Neural cell (in vitro differentiated cells): ENCODE measurements at regions not wholly inside any gene's neighbourhood (a gene's known extent, or its start where the extent isn't known, plus 50 kb on each side); places are given as distances from the start of the nearest gene placed in this dataset.

Experiments
- H2AFZ ChIP-seq: fragments of 200-600, 300-800 bp; sonication (generic), shearing (Covaris generic); 2 replicates; pipeline ENCODE4 v1.6.0; 2014; ENCODE audit warnings: low read depth, mild to moderate bottlenecking, antibody characterized with exemption, low read length, moderate library complexity
- H3F3A ChIP-seq: fragments of 200-600 bp; shearing (Covaris generic); 2 replicates; pipeline ENCODE4 v1.6.1; 2016; ENCODE audit warnings: mild to moderate bottlenecking, moderate library complexity, mixed read lengths, antibody characterized with exemption, low read length; ENCODE audit not compliant: insufficient read depth, poor library complexity, severe bottlenecking
- H3K27ac ChIP-seq: fragments of 200-600, 300-800 bp; sonication (generic), shearing (Covaris generic); 2 replicates; pipeline ENCODE4 v1.5.1; 2014; ENCODE audit warnings: mild to moderate bottlenecking, low read length, moderate library complexity
- H3K27me3 ChIP-seq: fragments of 300-800, 200-600 bp; sonication (generic), shearing (Covaris generic); 2 replicates; pipeline ENCODE4 v1.6.0; 2014; ENCODE audit warnings: mild to moderate bottlenecking, low read depth, low read length, moderate library complexity; ENCODE audit not compliant: insufficient read depth
- H3K36me3 ChIP-seq: fragments of 300-800, 200-600 bp; sonication (generic), shearing (Covaris generic); 2 replicates; pipeline ENCODE4 v1.5.1; 2014; ENCODE audit warnings: mild to moderate bottlenecking, antibody characterized with exemption, low read length, moderate library complexity; ENCODE audit not compliant: insufficient read depth
- H3K4me2 ChIP-seq: fragments of 300-800, 200-600 bp; sonication (generic), shearing (Covaris generic); 2 replicates; pipeline ENCODE4 v1.6.0; 2014; ENCODE audit warnings: mild to moderate bottlenecking, low read length
- H3K4me3 ChIP-seq: fragments of 300-800, 200-600 bp; sonication (generic), shearing (Covaris generic); 2 replicates; pipeline ENCODE4 v1.5.1; 2014; ENCODE audit warnings: mild to moderate bottlenecking, low read length, moderate library complexity
- H3K79me2 ChIP-seq: fragments of 200-600 bp; shearing (Covaris generic); replicated peaks from 2 replicates; pipeline ENCODE4 v1.6.0; 2014; ENCODE audit warnings: mild to moderate bottlenecking, low read length, moderate library complexity; ENCODE audit not compliant: insufficient read depth
- H3K9ac ChIP-seq: fragments of 300-800, 200-600 bp; sonication (generic), shearing (Covaris generic); 2 replicates; pipeline ENCODE4 v1.6.1; 2016; ENCODE audit warnings: mild to moderate bottlenecking, low read length, mixed read lengths
- H3K9me2 ChIP-seq: fragments of 200-600 bp; shearing (Covaris generic); 2 replicates; pipeline ENCODE4 v1.6.1; 2016; ENCODE audit warnings: mild to moderate bottlenecking, low read length, mixed read lengths; ENCODE audit not compliant: insufficient read depth
- H3K9me3 ChIP-seq: fragments of 200-600, 300-800 bp; sonication (generic), shearing (Covaris generic); 2 replicates; pipeline ENCODE4 v1.6.1; 2016; ENCODE audit warnings: mild to moderate bottlenecking, mixed run types, low read length, moderate library complexity, mixed read lengths
- H4K20me1 ChIP-seq: fragments of 200-600 bp; shearing (Covaris generic); 2 replicates; pipeline ENCODE4 v1.6.1; 2016; ENCODE audit warnings: mild to moderate bottlenecking, mixed run types; ENCODE audit not compliant: insufficient read depth
- EP300 ChIP-seq: fragments of 450-650 bp; conservative IDR thresholded peaks from 2 replicates; pipeline ENCODE4 v1.6.1; 2014; ENCODE audit warnings: antibody characterized with exemption, mild to moderate bottlenecking, moderate library complexity; ENCODE audit not compliant: poor library complexity, severe bottlenecking
- EZH2 ChIP-seq: fragments of 200-600, 300-800 bp; shearing (Covaris generic), sonication (generic); IDR thresholded peaks from 2 replicates; pipeline ENCODE4 v1.6.1; 2014; ENCODE audit warnings: antibody characterized with exemption, low read length, borderline replicate concordance, mild to moderate bottlenecking; ENCODE audit not compliant: insufficient read depth, poor library complexity, severe bottlenecking
- MXI1 ChIP-seq: fragments of 450-650 bp; conservative IDR thresholded peaks from 2 replicates; pipeline ENCODE4 v1.6.1; 2014; ENCODE audit warnings: antibody characterized with exemption, mild to moderate bottlenecking; ENCODE audit not compliant: poor library complexity, severe bottlenecking
- POLR2AphosphoS5 ChIP-seq: IDR thresholded peaks from 2 replicates; pipeline ENCODE4 v1.6.1; 2012
- RAD21 ChIP-seq: fragments of 450-650 bp; conservative IDR thresholded peaks from 2 replicates; pipeline ENCODE4 v1.6.1; 2014; ENCODE audit warnings: antibody characterized with exemption, mild to moderate bottlenecking, moderate library complexity
- SMC3 ChIP-seq: fragments of 450-650 bp; conservative IDR thresholded peaks from 2 replicates; pipeline ENCODE4 v1.6.1; 2014; ENCODE audit warnings: antibody characterized with exemption, mild to moderate bottlenecking, moderate library complexity; ENCODE audit not compliant: poor library complexity
- TAF1 ChIP-seq: IDR thresholded peaks from 2 replicates; pipeline ENCODE4 v1.6.1; 2012; ENCODE audit warnings: low read depth
- TF ChIP-seq, protein P1 (sequence below): IDR thresholded peaks from 2 replicates; pipeline ENCODE4 v1.6.1; 2012; ENCODE audit warnings: borderline replicate concordance
- TF ChIP-seq, protein P2 (sequence below): fragments of 450-650 bp; IDR thresholded peaks from 2 replicates; pipeline ENCODE4 v1.5.1; 2014; ENCODE audit warnings: antibody characterized with exemption, mild to moderate bottlenecking, moderate library complexity; ENCODE audit not compliant: poor library complexity, severe bottlenecking

DNA sequence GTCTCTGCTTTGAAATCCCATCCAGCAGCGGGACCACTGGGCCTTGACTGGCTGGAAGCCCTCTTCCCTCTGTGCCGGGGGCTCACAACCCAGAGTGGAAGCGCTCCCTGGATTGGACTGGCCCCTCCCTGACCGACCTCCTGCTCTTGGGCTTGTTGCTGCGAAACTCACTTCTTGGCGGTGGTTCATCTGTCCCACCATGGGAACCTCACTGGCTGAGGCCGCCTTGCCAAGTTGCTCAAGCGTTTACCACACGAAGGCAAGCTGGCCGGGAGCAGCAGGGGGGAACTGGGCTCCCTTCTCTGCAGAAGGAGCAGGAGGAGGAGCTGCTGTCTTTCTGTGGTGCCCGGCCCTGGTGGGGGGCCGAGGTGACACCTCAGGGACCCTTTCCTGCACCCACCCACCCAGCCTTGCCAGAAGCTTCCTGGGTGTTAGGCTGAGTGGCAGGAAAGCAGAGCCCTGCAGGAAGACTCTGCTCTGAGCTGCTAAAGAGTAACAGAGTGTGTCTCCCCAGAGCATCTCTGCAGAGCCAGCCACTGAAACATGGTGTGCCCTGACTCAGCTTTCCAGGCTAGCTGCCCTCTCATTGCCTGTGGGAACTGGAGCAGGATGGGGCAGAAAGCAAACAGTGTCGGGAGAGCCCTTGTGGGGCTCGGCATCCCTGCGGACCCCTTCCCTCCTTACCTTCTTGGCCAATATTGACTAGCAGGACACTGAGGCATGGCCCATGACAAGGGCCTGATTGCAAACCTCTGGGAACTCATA is 88.5 kb upstream of the ALX4 start:
- Histone ChIP-seq H3K4me2 (no peak overlapping the region), H3K9me2 (no peaks in the 10 kb centered on the region), H3K27ac (no peak overlapping the region), H3K79me2 (no peaks in the 10 kb centered on the region), H3K36me3 (no peaks in the 10 kb centered on the region), H2AFZ (no peak overlapping the region), H3K4me3 (no peak overlapping the region), H3F3A (no peaks in the 10 kb centered on the region), H3K9ac (no peak overlapping the region), H4K20me1 (no peaks in the 10 kb centered on the region), H3K9me3 (no peaks in the 10 kb centered on the region), H3K27me3 (no peaks in the 10 kb centered on the region)
- TF ChIP-seq, protein P1, sequence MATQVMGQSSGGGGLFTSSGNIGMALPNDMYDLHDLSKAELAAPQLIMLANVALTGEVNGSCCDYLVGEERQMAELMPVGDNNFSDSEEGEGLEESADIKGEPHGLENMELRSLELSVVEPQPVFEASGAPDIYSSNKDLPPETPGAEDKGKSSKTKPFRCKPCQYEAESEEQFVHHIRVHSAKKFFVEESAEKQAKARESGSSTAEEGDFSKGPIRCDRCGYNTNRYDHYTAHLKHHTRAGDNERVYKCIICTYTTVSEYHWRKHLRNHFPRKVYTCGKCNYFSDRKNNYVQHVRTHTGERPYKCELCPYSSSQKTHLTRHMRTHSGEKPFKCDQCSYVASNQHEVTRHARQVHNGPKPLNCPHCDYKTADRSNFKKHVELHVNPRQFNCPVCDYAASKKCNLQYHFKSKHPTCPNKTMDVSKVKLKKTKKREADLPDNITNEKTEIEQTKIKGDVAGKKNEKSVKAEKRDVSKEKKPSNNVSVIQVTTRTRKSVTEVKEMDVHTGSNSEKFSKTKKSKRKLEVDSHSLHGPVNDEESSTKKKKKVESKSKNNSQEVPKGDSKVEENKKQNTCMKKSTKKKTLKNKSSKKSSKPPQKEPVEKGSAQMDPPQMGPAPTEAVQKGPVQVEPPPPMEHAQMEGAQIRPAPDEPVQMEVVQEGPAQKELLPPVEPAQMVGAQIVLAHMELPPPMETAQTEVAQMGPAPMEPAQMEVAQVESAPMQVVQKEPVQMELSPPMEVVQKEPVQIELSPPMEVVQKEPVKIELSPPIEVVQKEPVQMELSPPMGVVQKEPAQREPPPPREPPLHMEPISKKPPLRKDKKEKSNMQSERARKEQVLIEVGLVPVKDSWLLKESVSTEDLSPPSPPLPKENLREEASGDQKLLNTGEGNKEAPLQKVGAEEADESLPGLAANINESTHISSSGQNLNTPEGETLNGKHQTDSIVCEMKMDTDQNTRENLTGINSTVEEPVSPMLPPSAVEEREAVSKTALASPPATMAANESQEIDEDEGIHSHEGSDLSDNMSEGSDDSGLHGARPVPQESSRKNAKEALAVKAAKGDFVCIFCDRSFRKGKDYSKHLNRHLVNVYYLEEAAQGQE: no peak
- TF ChIP-seq RAD21: no peak
- TF ChIP-seq EP300: no peak
- TF ChIP-seq EZH2: no peak
- no peak for TF ChIP-seq MXI1
- no peak for TF ChIP-seq POLR2AphosphoS5
- TF ChIP-seq, protein P2, sequence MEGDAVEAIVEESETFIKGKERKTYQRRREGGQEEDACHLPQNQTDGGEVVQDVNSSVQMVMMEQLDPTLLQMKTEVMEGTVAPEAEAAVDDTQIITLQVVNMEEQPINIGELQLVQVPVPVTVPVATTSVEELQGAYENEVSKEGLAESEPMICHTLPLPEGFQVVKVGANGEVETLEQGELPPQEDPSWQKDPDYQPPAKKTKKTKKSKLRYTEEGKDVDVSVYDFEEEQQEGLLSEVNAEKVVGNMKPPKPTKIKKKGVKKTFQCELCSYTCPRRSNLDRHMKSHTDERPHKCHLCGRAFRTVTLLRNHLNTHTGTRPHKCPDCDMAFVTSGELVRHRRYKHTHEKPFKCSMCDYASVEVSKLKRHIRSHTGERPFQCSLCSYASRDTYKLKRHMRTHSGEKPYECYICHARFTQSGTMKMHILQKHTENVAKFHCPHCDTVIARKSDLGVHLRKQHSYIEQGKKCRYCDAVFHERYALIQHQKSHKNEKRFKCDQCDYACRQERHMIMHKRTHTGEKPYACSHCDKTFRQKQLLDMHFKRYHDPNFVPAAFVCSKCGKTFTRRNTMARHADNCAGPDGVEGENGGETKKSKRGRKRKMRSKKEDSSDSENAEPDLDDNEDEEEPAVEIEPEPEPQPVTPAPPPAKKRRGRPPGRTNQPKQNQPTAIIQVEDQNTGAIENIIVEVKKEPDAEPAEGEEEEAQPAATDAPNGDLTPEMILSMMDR: no peak
- TF ChIP-seq SMC3: no peak
- TF ChIP-seq TAF1: no peak

DNA sequence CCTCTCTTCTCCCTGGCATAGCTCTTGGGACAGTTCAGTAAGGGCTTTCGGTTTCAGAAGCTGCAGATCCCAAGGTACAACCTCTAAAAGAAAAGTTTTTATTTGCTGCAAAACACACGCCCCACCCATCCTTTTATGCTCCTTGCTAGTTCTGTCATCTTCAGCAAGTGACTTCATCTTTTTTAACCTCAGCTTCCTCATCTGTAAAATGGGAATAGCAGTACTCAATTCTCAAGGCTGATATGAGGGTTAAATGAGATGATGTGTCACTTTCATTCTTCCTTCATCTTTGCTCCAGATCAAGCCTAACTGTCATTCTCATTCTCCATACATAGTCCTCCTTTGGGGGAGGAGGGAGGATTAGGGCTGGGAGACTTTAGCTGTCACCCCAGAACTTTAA is 90.0 kb upstream of the ALX4 start:
- Histone ChIP-seq H3K27ac (no peak overlapping the region), H2AFZ (no peak overlapping the region), H3K36me3 (no peaks in the 10 kb centered on the region), H3K4me2 (no peak overlapping the region), H3K9ac (no peak overlapping the region), H3K79me2 (no peaks in the 10 kb centered on the region), H3F3A (no peaks in the 10 kb centered on the region), H3K9me2 (no peaks in the 10 kb centered on the region), H4K20me1 (no peaks in the 10 kb centered on the region), H3K27me3 (no peaks in the 10 kb centered on the region), H3K4me3 (no peak overlapping the region), H3K9me3 (no peaks in the 10 kb centered on the region)
- TF ChIP-seq EP300 (no peak), EZH2 (no peak), POLR2AphosphoS5 (no peak), MXI1 (no peak), TAF1 (no peak), SMC3 (no peak), RAD21 (no peak)
- TF ChIP-seq, protein P2: no peak
- TF ChIP-seq, protein P1: no peak
